ENCODE measurements at regions not wholly inside any gene's neighbourhood (a gene's known extent, or its start where the extent isn't known, plus 50 kb on each side); places are given as distances from the start of the nearest gene placed in this dataset.

DNA sequence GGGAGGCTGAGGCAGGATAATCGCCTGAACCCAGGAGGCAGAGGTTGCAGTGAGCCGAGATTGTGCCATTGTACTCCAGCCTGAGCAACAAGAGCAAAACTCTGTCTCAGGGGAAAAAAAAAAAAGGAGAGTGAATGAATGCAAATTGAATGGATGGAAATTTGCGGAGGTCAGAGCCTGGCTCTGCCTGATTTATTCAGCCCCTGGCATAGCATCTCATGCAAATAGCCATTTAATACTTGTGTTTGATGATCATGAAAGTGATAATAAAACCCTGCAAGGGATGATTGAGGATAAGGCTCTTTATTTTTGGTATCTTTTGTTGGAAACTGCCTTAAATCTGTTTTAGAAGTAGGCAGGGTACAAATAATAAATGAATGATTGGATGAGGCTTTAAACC, 133.0 kb upstream of the SEMA6D start:
- Histone ChIP-seq H3K27me3 (ENCODE audit: insufficient read depth, low read length) (no peaks in the 10 kb centered on the region), H3K9me2 (ENCODE audit: low read depth, low read length) (no peaks in the 10 kb centered on the region), H3K4me3 (ENCODE audit: low read depth, low read length, poor library complexity, severe bottlenecking) (no peak overlapping the region), H3K9me3 (ENCODE audit: low read length) (no peaks in the 10 kb centered on the region), H2AFZ (ENCODE audit: low read length) (no peak overlapping the region), H3K27ac (ENCODE audit: low read depth, low read length, poor library complexity, severe bottlenecking) (no peak overlapping the region), H3K36me3 (ENCODE audit: insufficient read depth, low read length) (no peaks in the 10 kb centered on the region), H4K20me1 (ENCODE audit: insufficient read depth, low read length) (no peaks in the 10 kb centered on the region), H3K79me2 (ENCODE audit: insufficient read depth, low read length) (no peaks in the 10 kb centered on the region), H3K4me1 (ENCODE audit: insufficient read depth, low read length, severe bottlenecking) (no peaks in the 10 kb centered on the region), H3K9ac (ENCODE audit: low read length) (no peak overlapping the region), H3F3A (ENCODE audit: insufficient read depth, low read length) (no peaks in the 10 kb centered on the region), H3K4me2 (ENCODE audit: low read length) (no peak overlapping the region)
- TF ChIP-seq, protein P1, sequence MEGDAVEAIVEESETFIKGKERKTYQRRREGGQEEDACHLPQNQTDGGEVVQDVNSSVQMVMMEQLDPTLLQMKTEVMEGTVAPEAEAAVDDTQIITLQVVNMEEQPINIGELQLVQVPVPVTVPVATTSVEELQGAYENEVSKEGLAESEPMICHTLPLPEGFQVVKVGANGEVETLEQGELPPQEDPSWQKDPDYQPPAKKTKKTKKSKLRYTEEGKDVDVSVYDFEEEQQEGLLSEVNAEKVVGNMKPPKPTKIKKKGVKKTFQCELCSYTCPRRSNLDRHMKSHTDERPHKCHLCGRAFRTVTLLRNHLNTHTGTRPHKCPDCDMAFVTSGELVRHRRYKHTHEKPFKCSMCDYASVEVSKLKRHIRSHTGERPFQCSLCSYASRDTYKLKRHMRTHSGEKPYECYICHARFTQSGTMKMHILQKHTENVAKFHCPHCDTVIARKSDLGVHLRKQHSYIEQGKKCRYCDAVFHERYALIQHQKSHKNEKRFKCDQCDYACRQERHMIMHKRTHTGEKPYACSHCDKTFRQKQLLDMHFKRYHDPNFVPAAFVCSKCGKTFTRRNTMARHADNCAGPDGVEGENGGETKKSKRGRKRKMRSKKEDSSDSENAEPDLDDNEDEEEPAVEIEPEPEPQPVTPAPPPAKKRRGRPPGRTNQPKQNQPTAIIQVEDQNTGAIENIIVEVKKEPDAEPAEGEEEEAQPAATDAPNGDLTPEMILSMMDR (IDR thresholded peaks at IDR 0.05; ENCODE audit: low read length), result no peak
- no peak for TF ChIP-seq EZH2 (IDR thresholded peaks at IDR 0.05; ENCODE audit: borderline replicate concordance, low read length)

DNA sequence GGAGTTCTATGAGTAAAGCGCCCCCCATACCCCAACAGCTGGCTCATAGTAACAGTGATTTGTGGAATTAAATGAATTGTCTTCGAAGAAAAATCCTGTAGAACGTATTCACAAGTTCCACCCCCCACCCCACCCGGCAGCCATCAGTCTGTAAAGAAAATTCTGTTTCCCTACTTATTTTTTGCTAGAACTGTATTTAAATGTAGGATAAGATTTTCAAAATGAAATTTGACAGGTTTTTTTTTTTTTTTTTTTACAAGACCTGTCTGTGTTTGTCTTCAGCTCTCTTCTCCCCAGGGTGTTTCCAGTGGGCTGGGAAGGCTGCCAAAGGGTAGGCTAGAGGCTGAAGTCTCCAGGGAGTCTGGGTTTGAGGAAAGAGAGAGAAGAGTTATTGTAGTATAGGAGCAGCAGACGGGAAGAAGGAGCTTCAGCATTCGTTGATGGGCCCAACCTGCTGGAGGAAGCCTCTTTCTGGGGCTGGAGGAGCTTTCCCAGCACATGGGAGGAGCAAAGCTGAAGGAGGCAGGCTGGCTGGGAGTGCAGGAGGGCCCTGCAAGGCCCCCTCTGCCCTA, 130.6 kb upstream of the SEMA6D start:
- Histone ChIP-seq H3K4me1 (ENCODE audit: insufficient read depth, low read length, severe bottlenecking) (no peaks in the 10 kb centered on the region), H3K36me3 (ENCODE audit: insufficient read depth, low read length) (no peaks in the 10 kb centered on the region), H3F3A (ENCODE audit: insufficient read depth, low read length) (no peaks in the 10 kb centered on the region), H3K9ac (ENCODE audit: low read length) (no peak overlapping the region), H3K27ac (ENCODE audit: low read depth, low read length, poor library complexity, severe bottlenecking) (no peak overlapping the region), H3K4me3 (ENCODE audit: low read depth, low read length, poor library complexity, severe bottlenecking) (no peak overlapping the region), H4K20me1 (ENCODE audit: insufficient read depth, low read length) (no peaks in the 10 kb centered on the region), H3K9me3 (ENCODE audit: low read length) (no peaks in the 10 kb centered on the region), H2AFZ (ENCODE audit: low read length) (no peak overlapping the region), H3K4me2 (ENCODE audit: low read length) (no peak overlapping the region), H3K9me2 (ENCODE audit: low read depth, low read length) (no peaks in the 10 kb centered on the region), H3K79me2 (ENCODE audit: insufficient read depth, low read length) (no peaks in the 10 kb centered on the region), H3K27me3 (ENCODE audit: insufficient read depth, low read length) (no peaks in the 10 kb centered on the region)
- TF ChIP-seq, protein P1 (IDR thresholded peaks at IDR 0.05; ENCODE audit: low read length), result no peak
- no peak for TF ChIP-seq EZH2 (IDR thresholded peaks at IDR 0.05; ENCODE audit: borderline replicate concordance, low read length)

DNA sequence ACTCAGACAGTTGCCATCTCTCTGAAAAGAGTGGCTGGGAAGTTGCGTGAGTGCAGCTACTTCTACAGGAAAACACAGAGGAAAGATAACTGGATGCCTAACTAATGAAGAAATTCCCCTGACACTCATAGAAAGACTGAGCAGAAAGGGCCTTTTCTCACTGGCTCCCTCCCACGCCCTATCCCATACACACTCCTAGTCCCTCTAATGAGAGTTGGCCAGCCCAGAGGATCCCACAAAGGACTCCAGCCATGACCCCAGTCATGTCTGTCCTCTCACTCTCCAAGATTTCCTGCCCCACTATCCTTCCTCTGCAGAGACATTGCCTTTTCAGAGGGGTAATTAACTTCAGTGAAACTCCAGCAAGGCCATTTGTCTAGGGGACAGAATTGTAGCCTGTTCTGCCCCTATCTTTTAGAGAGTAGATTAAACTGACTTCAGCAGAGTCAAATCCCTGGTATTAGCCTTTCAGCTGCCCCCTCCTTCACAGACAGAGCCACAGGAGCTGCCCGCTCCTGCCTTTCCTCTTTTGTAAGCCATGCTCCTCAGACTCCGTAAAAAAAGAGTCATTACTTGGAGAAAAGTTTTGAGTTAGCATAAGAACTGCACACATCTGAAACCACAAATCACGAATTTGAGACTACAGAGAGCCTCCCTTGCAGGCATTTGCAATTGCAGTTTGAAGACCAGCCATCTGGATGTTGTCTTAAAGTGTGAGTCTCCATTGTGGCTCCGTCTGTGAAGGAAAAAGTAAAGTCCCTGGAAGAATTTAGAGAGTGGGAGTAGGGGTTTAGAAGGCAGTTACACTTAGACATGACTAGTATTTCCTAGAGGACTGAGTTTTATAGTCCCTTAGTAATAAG, 129.1 kb upstream of the SEMA6D start:
- H3K9ac ChIP-seq (ENCODE audit: low read length), result no peak overlapping the region
- H3K27me3 ChIP-seq (ENCODE audit: insufficient read depth, low read length), result no peaks in the 10 kb centered on the region
- no peaks in the 10 kb centered on the region for H3K4me1 ChIP-seq (ENCODE audit: insufficient read depth, low read length, severe bottlenecking)
- H3F3A ChIP-seq (ENCODE audit: insufficient read depth, low read length), result no peaks in the 10 kb centered on the region
- H3K4me2 ChIP-seq (ENCODE audit: low read length), result no peak overlapping the region
- H3K4me3 ChIP-seq (ENCODE audit: low read depth, low read length, poor library complexity, severe bottlenecking), result no peak overlapping the region
- no peaks in the 10 kb centered on the region for H3K36me3 ChIP-seq (ENCODE audit: insufficient read depth, low read length)
- no peaks in the 10 kb centered on the region for H3K79me2 ChIP-seq (ENCODE audit: insufficient read depth, low read length)
- TF ChIP-seq EZH2 (IDR thresholded peaks at IDR 0.05; ENCODE audit: borderline replicate concordance, low read length), result no peak
- TF ChIP-seq, protein P1 (IDR thresholded peaks at IDR 0.05; ENCODE audit: low read length), result no peak
- H2AFZ ChIP-seq (ENCODE audit: low read length), result no peak overlapping the region
- H3K9me3 ChIP-seq (ENCODE audit: low read length), result no peaks in the 10 kb centered on the region
- H3K9me2 ChIP-seq (ENCODE audit: low read depth, low read length), result no peaks in the 10 kb centered on the region
- H4K20me1 ChIP-seq (ENCODE audit: insufficient read depth, low read length), result no peaks in the 10 kb centered on the region
- H3K27ac ChIP-seq (ENCODE audit: low read depth, low read length, poor library complexity, severe bottlenecking), result no peak overlapping the region
